Endothelial cell of umbilical vein (primary cell): ENCODE measurements at regions not wholly inside any gene's neighbourhood (a gene's known extent, or its start where the extent isn't known, plus 50 kb on each side); places are given as distances from the start of the nearest gene placed in this dataset.

ENCODE experiments used
- CTCF ChIP-seq, 2 donors: IDR thresholded peaks; 1 replicate in 1 of 2; 2 replicates in 1 of 2; pipeline ENCODE4 v1.5.1; 2011; ENCODE audit warnings: low read length in 2 of 2, mild to moderate bottlenecking in 2 of 2, moderate library complexity in 2 of 2, control low read depth in 1 of 2, inconsistent platforms in 1 of 2, low read depth in 1 of 2; ENCODE audit not compliant: insufficient read depth in 1 of 2; ENCODE audit errors: extremely low read depth in 1 of 2
- EZH2 ChIP-seq: IDR thresholded peaks from 2 replicates; pipeline ENCODE4 v1.6.1; 2012; ENCODE audit warnings: borderline replicate concordance, low read depth, mild to moderate bottlenecking, moderate library complexity, low read length, inconsistent platforms; ENCODE audit not compliant: severe bottlenecking
- FOS ChIP-seq: IDR thresholded peaks from 2 replicates; pipeline ENCODE4 v1.6.1; 2011; ENCODE audit warnings: mild to moderate bottlenecking, low read length, moderate library complexity, borderline replicate concordance; ENCODE audit not compliant: insufficient read depth
- JUN ChIP-seq: IDR thresholded peaks from 2 replicates; pipeline ENCODE4 v1.6.1; 2011; ENCODE audit warnings: borderline replicate concordance, low read depth; ENCODE audit not compliant: insufficient read length, insufficient read depth
- MAX ChIP-seq: IDR thresholded peaks from 2 replicates; pipeline ENCODE4 v1.6.1; 2011; ENCODE audit not compliant: insufficient read depth, insufficient read length
- MYC ChIP-seq: IDR thresholded peaks from one replicate; pipeline ENCODE4 v1.6.1; 2011; ENCODE audit warnings: mild to moderate bottlenecking, low read depth, low read length
- POLR2A ChIP-seq: IDR thresholded peaks from 2 replicates; pipeline ENCODE4 v1.6.1; 2012; ENCODE audit warnings: low read depth, mild to moderate bottlenecking, control low read depth, low read length
- POLR2AphosphoS5 ChIP-seq: IDR thresholded peaks from 2 replicates; pipeline ENCODE4 v1.6.1; 2012; ENCODE audit warnings: low read depth, mild to moderate bottlenecking, control low read depth, low read length, moderate library complexity; ENCODE audit not compliant: insufficient read depth

DNA sequence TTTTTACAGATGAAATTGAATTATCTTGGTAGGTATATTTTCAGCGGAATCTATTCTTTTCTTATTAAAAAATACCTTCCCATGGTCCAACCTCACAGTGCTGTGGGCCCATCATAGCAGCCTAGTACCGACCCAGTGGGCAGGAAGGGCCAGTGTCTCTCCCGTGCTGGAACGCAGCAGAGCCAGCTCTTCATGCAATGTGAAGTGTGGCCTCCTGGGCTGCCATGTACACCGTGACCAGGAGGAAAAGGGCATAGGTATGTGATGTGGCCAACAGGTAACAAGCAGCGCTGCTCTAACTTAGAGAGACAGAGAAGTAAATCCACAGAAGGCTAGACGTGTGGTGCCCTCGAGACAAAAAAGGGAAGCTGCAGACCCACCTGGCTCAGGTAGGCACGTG lies 221.1 kb upstream of the SALL3 start:
- no peak for TF ChIP-seq CTCF (IDR thresholded peaks at IDR 0.05; ENCODE audit: extremely low read depth in 1 of 2, insufficient read depth in 1 of 2, low read depth in 1 of 2, low read length in 2 of 2)
- no peak for TF ChIP-seq POLR2AphosphoS5
- no peak for TF ChIP-seq POLR2A
- no peak for TF ChIP-seq MYC
- TF ChIP-seq EZH2 = no peak
- no peak for TF ChIP-seq FOS
- TF ChIP-seq JUN = no peak
- TF ChIP-seq MAX = no peak
